Psoas muscle (tissue), 7 donors: ENCODE measurements at regions not wholly inside any gene's neighbourhood (a gene's known extent, or its start where the extent isn't known, plus 50 kb on each side); places are given as distances from the start of the nearest gene placed in this dataset.

ENCODE experiments used
- ATAC-seq, 4 donors: fragments of 200-7000 bp; cut with Tn5 transposase; one replicate each; pipeline ENCODE4 v1.9.1; 2020; ENCODE audit warnings: moderate library complexity in 3 of 4, mild to moderate bottlenecking in 2 of 4
- DNase-seq, 2 donors: peaks; one replicate each; pipeline ENCODE4 v3.0.0-alpha.2; 2020
- H3K27ac ChIP-seq: fragments of 200-600 bp; one replicate; pipeline ENCODE4 v1.8.0; 2022
- H3K27me3 ChIP-seq, 3 donors: fragments of 200-600 bp in 1 of 3; one replicate each; pipeline versions ENCODE4 v1.6.1 to v1.8.0; 2013 to 2022; ENCODE audit warnings: low read length in 2 of 3, mild to moderate bottlenecking in 2 of 3, moderate library complexity in 1 of 3; ENCODE audit not compliant: insufficient read depth in 3 of 3
- H3K36me3 ChIP-seq, 2 donors: fragments of 200-600 bp in 1 of 2; one replicate each; pipeline versions ENCODE4 v1.6.1 to v1.8.0; 2013 to 2022; ENCODE audit warnings: low read depth in 1 of 2, mild to moderate bottlenecking in 1 of 2, moderate library complexity in 1 of 2; ENCODE audit not compliant: insufficient read depth in 1 of 2
- H3K4me1 ChIP-seq: fragments of 200-600 bp; one replicate; pipeline ENCODE4 v1.8.0; 2022
- H3K4me3 ChIP-seq: fragments of 200-600 bp; one replicate; pipeline ENCODE4 v1.8.0; 2022; ENCODE audit warnings: mild to moderate bottlenecking
- H3K9me3 ChIP-seq: fragments of 200-600 bp; one replicate; pipeline ENCODE4 v1.8.0; 2022
- CTCF ChIP-seq: fragments of 200-600 bp; IDR thresholded peaks from one replicate; pipeline ENCODE4 v1.8.0; 2022; ENCODE audit warnings: antibody characterized with exemption
- WGBS, 3 donors: extraction: QIAGEN DNeasy Blood & Tissue Kit; methylation state at CpG; one replicate each; pipeline versions ENCODE4 v1.1.6 to v1.1.7; 2013; 5-methylcytosine and 5-hydroxymethylcytosine counted together
- intact Hi-C, 2 donors: fragments of 100-400 bp; cut with DNase I; formaldehyde crosslinking; loops; one replicate each; pipeline versions ENCODE4 v1.11.0 to v1.14.2; 2022
- donor health status: healthy with polysubstance abuse.
- donor health status: DM: no; HTN: no; CAD: no; lungs with moderate emphysema.
- donor health status: Bipolar disorder and iron deficiency.
- donor health status: healthy.
- donor health status: DM: yes; HTN: yes; CAD: no.
- donor health status: DM: no; HTN: no; CAD: no.
- donor health status: DM: yes; HTN: yes; CAD: no.

DNA sequence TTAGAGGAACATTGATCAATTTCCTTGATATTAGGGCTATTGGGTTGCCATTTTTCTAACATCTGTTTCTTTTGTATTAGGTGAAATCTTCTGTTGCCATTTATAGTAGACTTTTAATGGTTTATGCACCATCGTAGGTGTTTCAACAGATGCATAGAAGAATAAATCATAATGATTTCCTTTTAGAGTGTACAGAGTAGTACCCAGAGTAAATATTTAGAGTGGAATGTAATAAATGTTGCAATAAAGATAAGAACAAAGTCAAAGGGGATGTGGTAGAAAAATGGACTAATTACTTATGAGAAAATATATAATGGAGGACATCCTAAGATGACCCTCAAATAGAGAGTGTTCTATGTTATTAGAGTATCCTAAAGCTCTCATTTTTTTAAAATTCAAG, 643.0 kb upstream of the CITED2 start:
- Histone ChIP-seq H3K27me3 (no peaks in the 10 kb centered on the region), H3K36me3 (no peaks in the 10 kb centered on the region), H3K27ac (no peak overlapping the region), H3K4me3 (no peak overlapping the region), H3K9me3 (no peaks in the 10 kb centered on the region), H3K4me1 (no peaks in the 10 kb centered on the region)
- no peak for DNase-seq
- no peak for ATAC-seq
- intact Hi-C loops = no loop called here
- no peak for TF ChIP-seq CTCF
- whole genome bisulfite sequencing, 3 donors = 75 to 85% (median 83%) methylated on average over 1 of the region's 1 CpG

- TF ChIP-seq CTCF = no peak
- Histone ChIP-seq H3K4me3 (no peak overlapping the region), H3K27ac (no peak overlapping the region), H3K9me3 (no peaks in the 10 kb centered on the region), H3K27me3 (no peaks in the 10 kb centered on the region), H3K36me3 (no peaks in the 10 kb centered on the region), H3K4me1 (no peaks in the 10 kb centered on the region)
- ATAC-seq (no peak), DNase-seq (no peak)
- intact Hi-C loops = no loop called here
- 29 to 43% (median 38%) methylated on average over 1 of the region's 1 CpG for WGBS, 3 donors
These were observed 637.7 kb upstream of the CITED2 start for GRCh38 chr6:140012150-140012549.

- Histone ChIP-seq H3K27ac (no peak overlapping the region), H3K9me3 (no peaks in the 10 kb centered on the region), H3K36me3 (no peaks in the 10 kb centered on the region), H3K27me3 (no peaks in the 10 kb centered on the region), H3K4me1 (no peaks in the 10 kb centered on the region), H3K4me3 (no peak overlapping the region)
- ATAC-seq (peak; percentile 33 to 70 (median 48)), DNase-seq (no peak)
- 59 to 65% (median 61%) methylated on average over 4 of the region's 4 CpGs for WGBS, 3 donors
- intact Hi-C loops = no loop called here
- TF ChIP-seq CTCF = peak; percentile 5
These were observed 637.1 kb upstream of the CITED2 start for GRCh38 chr6:140011537-140011936.

DNA sequence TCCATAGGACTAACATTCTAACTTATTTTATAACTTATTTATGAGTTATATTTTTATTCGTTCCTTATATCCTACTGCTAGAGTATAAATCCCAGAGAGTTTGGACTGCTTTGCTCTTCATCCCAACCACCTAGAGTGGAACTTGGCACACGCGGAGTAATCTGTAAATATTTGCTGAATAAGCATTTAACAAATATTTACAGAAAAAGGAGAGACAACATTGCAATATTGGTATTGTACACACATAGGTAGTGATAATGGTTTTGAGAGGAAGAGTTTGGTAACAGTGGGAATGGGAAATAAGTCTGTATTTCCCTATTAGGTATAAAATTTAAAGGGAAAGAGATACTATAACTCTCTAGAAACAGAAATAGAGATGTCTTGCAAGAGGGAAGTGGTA, 634.8 kb upstream of the CITED2 start:
- no peaks in the 10 kb centered on the region for H3K36me3 ChIP-seq
- H3K4me1 ChIP-seq = no peaks in the 10 kb centered on the region
- H3K4me3 ChIP-seq = no peak overlapping the region
- WGBS, 3 donors = 84 to 90% (median 90%) methylated on average over 3 of the region's 3 CpGs
- H3K27ac ChIP-seq = no peak overlapping the region
- TF ChIP-seq CTCF = no peak
- ATAC-seq = no peak
- no peaks in the 10 kb centered on the region for H3K27me3 ChIP-seq
- intact Hi-C loops = no loop called here
- no peaks in the 10 kb centered on the region for H3K9me3 ChIP-seq
- no peak for DNase-seq

GRCh38 chr6:140007525-140007924, 633.1 kb upstream of the CITED2 start:
- 96 to 98% (median 98%) methylated on average over 4 of the region's 4 CpGs for WGBS, 3 donors
- no peak overlapping the region for H3K27ac ChIP-seq
- intact Hi-C loops = no loop called here
- no peaks in the 10 kb centered on the region for H3K4me1 ChIP-seq
- ATAC-seq (no peak), DNase-seq (no peak)
- H3K4me3 ChIP-seq = no peak overlapping the region
- H3K9me3 ChIP-seq = no peaks in the 10 kb centered on the region
- no peaks in the 10 kb centered on the region for H3K27me3 ChIP-seq
- TF ChIP-seq CTCF = no peak
- H3K36me3 ChIP-seq = no peaks in the 10 kb centered on the region
